ENCODE measurements at regions not wholly inside any gene's neighbourhood (a gene's known extent, or its start where the extent isn't known, plus 50 kb on each side); places are given as distances from the start of the nearest gene placed in this dataset.
"Not testable (repeated sequence)": the region's sequence is repeated elsewhere in the genome, so short reads cannot be mapped to it uniquely, and the experiment has no call there.

GRCh38 chr5:2382776-2383697 is 368.4 kb downstream of the IRX2 start:
- no peak for DNase-seq (ENCODE audit: low read depth, low spot score)

- no peak for DNase-seq (ENCODE audit: low read depth, low spot score)
Observed at GRCh38 chr5:2381861-2382260, 369.6 kb downstream of the IRX2 start.

GRCh38 chr5:2381070-2381469 is 370.4 kb downstream of the IRX2 start:
- no peak for DNase-seq (ENCODE audit: low read depth, low spot score)

- DNase-seq (ENCODE audit: low read depth, low spot score), result no peak
Observed at GRCh38 chr5:2378976-2379375, 372.5 kb downstream of the IRX2 start.

GRCh38 chr5:2378108-2378507 is 373.4 kb downstream of the IRX2 start:
- no peak for DNase-seq (ENCODE audit: low read depth, low spot score)

GRCh38 chr5:2376486-2376885 is 375.0 kb downstream of the IRX2 start:
- no peak for DNase-seq (ENCODE audit: low read depth, low spot score)

GRCh38 chr5:2375757-2376250 is 375.7 kb downstream of the IRX2 start:
- no peak for DNase-seq (ENCODE audit: low read depth, low spot score)

GRCh38 chr5:2375291-2375690 is 376.2 kb downstream of the IRX2 start:
- no peak for DNase-seq (ENCODE audit: low read depth, low spot score)

GRCh38 chr5:2374703-2375102 is 376.8 kb downstream of the IRX2 start:
- no peak for DNase-seq (ENCODE audit: low read depth, low spot score)

- DNase-seq (ENCODE audit: low read depth, low spot score), result no peak
Observed at GRCh38 chr5:2373631-2374030, 377.8 kb downstream of the IRX2 start.

GRCh38 chr5:2371419-2371710 is 380.1 kb downstream of the IRX2 start:
- no peak for DNase-seq (ENCODE audit: low read depth, low spot score)

GRCh38 chr5:2370626-2371418 is 380.7 kb downstream of the IRX2 start:
- DNase-seq (ENCODE audit: low read depth, low spot score), result no peak

GRCh38 chr5:2369178-2369577 is 382.3 kb downstream of the IRX2 start:
- DNase-seq (ENCODE audit: low read depth, low spot score), result no peak

GRCh38 chr5:2366816-2367215 is 384.7 kb downstream of the IRX2 start:
- no peak for DNase-seq (ENCODE audit: low read depth, low spot score)

GRCh38 chr5:2357309-2357708 is 394.2 kb downstream of the IRX2 start:
- DNase-seq (ENCODE audit: low read depth, low spot score), result no peak

GRCh38 chr5:2355859-2356258 is 395.6 kb downstream of the IRX2 start:
- no peak for DNase-seq (ENCODE audit: low read depth, low spot score)

GRCh38 chr5:2353871-2354440 is 397.5 kb downstream of the IRX2 start:
- DNase-seq (ENCODE audit: low read depth, low spot score), result no peak

- DNase-seq (ENCODE audit: low read depth, low spot score), result no peak
Observed at GRCh38 chr5:2353211-2353610, 398.3 kb downstream of the IRX2 start.

- DNase-seq (ENCODE audit: low read depth, low spot score), result no peak
Observed at GRCh38 chr5:2352101-2352861, 399.2 kb downstream of the IRX2 start.

GRCh38 chr5:2349768-2350167 is 401.7 kb downstream of the IRX2 start:
- DNase-seq (ENCODE audit: low read depth, low spot score), result not testable (repeated sequence)

GRCh38 chr5:2338686-2339085 is 412.8 kb downstream of the IRX2 start:
- no peak for DNase-seq (ENCODE audit: low read depth, low spot score)
